PC-3 (cell line): ENCODE measurements at regions not wholly inside any gene's neighbourhood (a gene's known extent, or its start where the extent isn't known, plus 50 kb on each side); places are given as distances from the start of the nearest gene placed in this dataset.
"Not testable (repeated sequence)": the region's sequence is repeated elsewhere in the genome, so short reads cannot be mapped to it uniquely, and the experiment has no call there.

Experiments
- ATAC-seq: fragments of 200-7000 bp; cut with Tn5 transposase; 2 replicates; pipeline ENCODE4 v1.9.1; 2020; ENCODE audit warnings: mild to moderate bottlenecking, moderate library complexity
- BruUV-seq: library from RNA; stranded (reverse); fragments of 400-500 nt; replicated peaks from 2 replicates; lab custom pipeline; 2021; lab: Mats Ljungman, UMichigan
- CTCF ChIA-PET: fragments of 300-600 bp; sonication (Branson Sonifier 250); formaldehyde crosslinking; loops from one replicate; lab custom pipeline; 2022; ENCODE audit warnings: antibody characterized with exemption; lab: Charles Lee
- POLR2A ChIA-PET: fragments of 300-600 bp; sonication (Branson Sonifier 250); formaldehyde crosslinking; loops from one replicate; lab custom pipeline; 2022; ENCODE audit warnings: antibody characterized with exemption; ENCODE audit not compliant: unreplicated experiment; lab: Charles Lee
- DNase-seq: peaks from one replicate; pipeline ENCODE4 v3.0.0-alpha.2; 2015
- H2AFZ ChIP-seq: fragments of 300-600 bp; sonication (generic); 2 replicates; pipeline ENCODE4 v1.6.0; 2016; ENCODE audit warnings: antibody characterized with exemption, low read length
- H3F3A ChIP-seq: fragments of 300-600 bp; sonication (generic); one replicate; pipeline ENCODE4 v1.6.0; 2017; ENCODE audit warnings: antibody characterized with exemption, low read length, control low read depth, mild to moderate bottlenecking; ENCODE audit not compliant: unreplicated experiment
- H3K27ac ChIP-seq: fragments of 300-600 bp; sonication (generic); 2 replicates; pipeline ENCODE4 v1.5.1; 2016; ENCODE audit warnings: mild to moderate bottlenecking, low read length
- H3K27me3 ChIP-seq: fragments of 300-600 bp; sonication (generic); 2 replicates; pipeline ENCODE4 v1.6.1; 2016; ENCODE audit warnings: low read length, mixed read lengths
- H3K36me3 ChIP-seq: fragments of 300-600 bp; sonication (generic); 2 replicates; pipeline ENCODE4 v1.6.1; 2016; ENCODE audit warnings: low read depth, mixed run types, low read length, mixed read lengths
- H3K4me1 ChIP-seq: fragments of 300-600 bp; sonication (generic); 2 replicates; pipeline ENCODE4 v1.5.1; 2016; ENCODE audit warnings: low read length; ENCODE audit not compliant: insufficient read depth
- H3K4me2 ChIP-seq: fragments of 300-600 bp; sonication (generic); 2 replicates; pipeline ENCODE4 v1.6.0; 2016; ENCODE audit warnings: low read length
- H3K4me3 ChIP-seq: fragments of 300-600 bp; sonication (generic); 2 replicates; pipeline ENCODE4 v1.5.1; 2016; ENCODE audit warnings: mild to moderate bottlenecking, low read length, mixed read lengths
- H3K79me2 ChIP-seq: fragments of 300-600 bp; sonication (generic); 2 replicates; pipeline ENCODE4 v1.6.1; 2017; ENCODE audit warnings: low read length, mixed read lengths
- H3K9ac ChIP-seq: fragments of 300-600 bp; sonication (generic); 2 replicates; pipeline ENCODE4 v1.6.0; 2016; ENCODE audit warnings: mild to moderate bottlenecking, low read length
- H3K9me2 ChIP-seq: fragments of 300-600 bp; sonication (generic); replicated peaks from 2 replicates; pipeline ENCODE4 v1.6.1; 2016; ENCODE audit warnings: mixed run types, low read length, mixed read lengths
- H3K9me3 ChIP-seq: fragments of 300-600 bp; sonication (generic); 2 replicates; pipeline ENCODE4 v1.6.1; 2016; ENCODE audit warnings: low read length, mixed read lengths
- H4K20me1 ChIP-seq: fragments of 300-600 bp; sonication (generic); 2 replicates; pipeline ENCODE4 v1.6.1; 2016; ENCODE audit warnings: low read length, mixed read lengths
- intact Hi-C: fragments of 100-400 bp; cut with micrococcal nuclease; formaldehyde crosslinking; loops from 2 replicates; pipeline ENCODE4 v1.9.0; 2023

DNA sequence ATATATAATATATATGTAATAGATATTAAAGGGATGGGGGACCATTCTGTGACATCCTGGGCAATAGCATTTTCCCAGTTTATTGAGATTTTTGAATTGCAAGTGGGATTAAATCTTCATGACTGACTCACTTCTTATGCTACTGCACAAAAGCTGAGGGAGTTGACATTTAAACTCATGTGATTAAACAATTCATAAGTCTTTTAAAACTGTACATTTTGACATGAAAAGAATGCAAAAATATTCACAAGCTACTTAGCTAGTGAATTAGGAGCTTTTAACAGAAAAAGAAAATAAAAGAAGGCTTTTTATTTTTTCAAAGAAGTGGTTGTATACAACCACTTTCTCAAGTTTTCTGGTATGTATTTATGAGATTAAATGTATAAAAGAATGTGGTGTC lies 179.4 kb upstream of the POMZP3 start:
- H3K27ac ChIP-seq, H3K9me3 ChIP-seq, H3K36me3 ChIP-seq, H3F3A ChIP-seq, H3K79me2 ChIP-seq, H3K4me2 ChIP-seq, H3K4me1 ChIP-seq, POLR2A ChIA-PET, H3K27me3 ChIP-seq, H3K4me3 ChIP-seq, H4K20me1 ChIP-seq, ATAC-seq, CTCF ChIA-PET, intact Hi-C loops, DNase-seq, H3K9ac ChIP-seq, H3K9me2 ChIP-seq, H2AFZ ChIP-seq, BruUV-seq: not testable (repeated sequence)

DNA sequence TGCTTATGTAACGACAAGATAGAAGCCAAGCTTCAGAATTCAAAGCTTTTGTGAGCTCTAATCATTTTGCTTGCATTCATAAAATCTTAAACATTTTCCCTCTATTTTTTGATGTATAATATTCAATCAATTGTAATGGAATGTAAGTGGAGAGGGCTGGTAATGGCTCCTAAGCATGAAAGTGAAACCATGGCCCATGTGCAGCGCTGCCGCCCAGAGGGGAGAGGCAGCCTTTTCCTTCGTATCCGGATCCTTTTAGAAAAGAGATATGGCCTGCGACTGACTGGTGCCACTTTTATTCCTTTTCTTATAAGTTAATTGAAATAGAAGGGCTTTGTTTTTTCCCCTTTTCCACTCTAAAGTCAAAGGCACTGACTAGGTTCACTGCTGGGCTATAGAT lies 178.9 kb upstream of the POMZP3 start:
- H3K4me1 ChIP-seq, H3K9me3 ChIP-seq, H4K20me1 ChIP-seq, H3K4me2 ChIP-seq, POLR2A ChIA-PET, H2AFZ ChIP-seq, BruUV-seq, H3K27me3 ChIP-seq, H3K4me3 ChIP-seq, H3K36me3 ChIP-seq, H3F3A ChIP-seq, ATAC-seq, H3K9ac ChIP-seq, H3K79me2 ChIP-seq, CTCF ChIA-PET, H3K9me2 ChIP-seq, intact Hi-C loops, DNase-seq, H3K27ac ChIP-seq: not testable (repeated sequence)

DNA sequence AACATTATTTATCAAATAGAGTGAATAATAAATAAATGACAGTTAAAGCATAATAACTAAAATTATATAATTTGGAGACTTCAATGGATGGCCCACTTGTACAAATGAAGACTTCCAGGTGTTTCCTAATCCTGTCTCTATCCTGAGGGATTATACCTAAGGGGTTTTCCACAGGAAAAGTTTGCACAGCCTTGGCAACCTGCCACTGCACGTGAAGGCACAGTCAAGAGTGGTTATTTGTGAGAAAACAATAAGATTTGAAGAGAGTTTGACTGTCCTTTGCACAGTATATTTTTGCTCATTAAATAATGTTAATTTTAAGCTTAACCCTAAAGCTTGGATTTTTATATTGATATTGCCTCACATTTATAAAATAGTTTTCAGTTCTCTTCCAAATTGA lies 178.2 kb upstream of the POMZP3 start:
- DNase-seq, H3K4me1 ChIP-seq, H3K4me3 ChIP-seq, H2AFZ ChIP-seq, H3K79me2 ChIP-seq, intact Hi-C loops, H3K27me3 ChIP-seq, H3K36me3 ChIP-seq, ATAC-seq, H3K9ac ChIP-seq, BruUV-seq, H3K9me2 ChIP-seq, H3K4me2 ChIP-seq, POLR2A ChIA-PET, H4K20me1 ChIP-seq, H3K9me3 ChIP-seq, H3F3A ChIP-seq, H3K27ac ChIP-seq, CTCF ChIA-PET: not testable (repeated sequence)

DNA sequence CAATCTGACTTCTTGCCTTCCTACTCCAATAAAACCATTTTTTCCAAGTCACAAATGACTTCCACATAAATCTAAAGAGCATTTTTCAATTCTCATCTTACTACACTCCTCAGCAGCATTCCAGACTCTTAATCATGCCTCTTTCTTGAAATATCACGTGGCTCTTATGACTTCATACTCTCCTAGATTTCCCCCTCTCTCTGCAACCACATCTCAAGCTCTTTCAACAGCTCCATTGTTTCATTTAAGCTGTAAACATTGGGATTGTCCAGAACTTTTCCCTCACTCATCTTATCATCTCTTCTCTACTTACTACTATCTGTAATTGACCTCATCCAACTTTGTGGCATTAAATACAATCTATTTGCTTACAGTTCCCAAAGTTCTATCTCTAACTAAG lies 170.6 kb upstream of the POMZP3 start:
- H3K4me2 ChIP-seq, H3K4me3 ChIP-seq, H4K20me1 ChIP-seq, BruUV-seq, H3K9me3 ChIP-seq, H3K9me2 ChIP-seq, H3K27ac ChIP-seq, H3K9ac ChIP-seq, CTCF ChIA-PET, H3K79me2 ChIP-seq, ATAC-seq, H3K27me3 ChIP-seq, H3K36me3 ChIP-seq, intact Hi-C loops, H3F3A ChIP-seq, H2AFZ ChIP-seq, DNase-seq, POLR2A ChIA-PET, H3K4me1 ChIP-seq: not testable (repeated sequence)

DNA sequence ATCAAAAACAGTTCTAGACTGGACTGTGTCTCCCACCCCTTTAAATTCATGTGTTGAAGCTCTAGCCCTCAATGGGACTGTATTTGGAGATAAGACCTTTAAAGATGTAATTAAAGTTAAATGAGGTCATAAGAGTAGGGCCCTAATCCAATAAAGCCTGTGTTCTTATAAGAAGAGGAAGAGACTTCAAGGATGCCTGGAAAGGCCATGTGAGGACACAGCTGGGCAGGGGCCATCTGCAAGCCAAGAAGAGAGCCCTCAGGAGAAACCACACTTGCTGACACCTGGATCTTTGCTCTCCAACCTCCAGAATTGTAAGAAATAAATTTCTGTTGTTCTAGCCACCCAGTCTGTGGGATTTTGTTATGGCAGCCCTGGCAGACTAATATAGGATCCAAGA lies 153.6 kb upstream of the POMZP3 start:
- H2AFZ ChIP-seq, DNase-seq, H3K27me3 ChIP-seq, H3F3A ChIP-seq, H4K20me1 ChIP-seq, H3K4me1 ChIP-seq, H3K9me2 ChIP-seq, ATAC-seq, H3K79me2 ChIP-seq, H3K9ac ChIP-seq, POLR2A ChIA-PET, CTCF ChIA-PET, H3K4me3 ChIP-seq, H3K4me2 ChIP-seq, intact Hi-C loops, H3K36me3 ChIP-seq, H3K9me3 ChIP-seq, BruUV-seq, H3K27ac ChIP-seq: not testable (repeated sequence)

DNA sequence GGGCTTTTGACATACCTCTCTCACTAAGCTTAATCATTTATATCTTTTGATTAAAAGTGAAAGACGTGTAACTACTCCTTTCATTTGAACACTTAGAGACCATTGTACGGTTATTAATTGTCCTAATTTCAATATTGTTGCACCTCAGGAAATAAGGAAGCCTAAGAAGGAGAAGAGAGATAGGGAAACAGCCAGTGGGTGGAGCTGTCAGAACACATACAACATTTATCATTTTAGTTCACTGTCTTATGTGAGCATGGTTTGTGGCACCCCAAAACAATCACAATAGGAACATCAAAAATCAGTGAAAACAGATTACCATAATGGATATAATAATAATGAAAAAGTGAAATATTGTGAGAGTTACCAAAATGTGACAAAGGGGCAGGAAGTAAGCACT lies 147.2 kb upstream of the POMZP3 start:
- CTCF ChIA-PET, H3K36me3 ChIP-seq, BruUV-seq, H3F3A ChIP-seq, H2AFZ ChIP-seq, H3K4me2 ChIP-seq, H3K79me2 ChIP-seq, H3K4me3 ChIP-seq, DNase-seq, H4K20me1 ChIP-seq, ATAC-seq, intact Hi-C loops, POLR2A ChIA-PET, H3K4me1 ChIP-seq, H3K27ac ChIP-seq, H3K9ac ChIP-seq, H3K9me3 ChIP-seq, H3K9me2 ChIP-seq, H3K27me3 ChIP-seq: not testable (repeated sequence)

DNA sequence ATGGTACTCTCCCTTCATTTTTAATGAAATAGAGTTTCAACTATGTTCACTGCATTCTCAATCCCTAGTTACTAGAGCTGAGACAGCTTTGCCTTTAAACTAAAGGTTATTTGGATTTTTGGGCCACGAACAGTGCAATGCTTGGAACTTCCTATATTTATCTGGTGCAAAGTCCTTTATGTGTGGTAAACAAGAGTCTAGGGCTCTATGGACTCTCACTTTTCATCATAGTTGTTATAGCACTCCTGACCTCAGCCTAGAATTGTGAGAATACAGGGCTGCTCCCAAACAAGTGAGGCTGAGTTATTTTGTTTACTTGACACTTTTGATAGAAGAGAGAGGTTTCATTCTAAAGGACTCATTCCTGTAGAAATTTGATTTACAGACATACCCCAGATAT lies 144.9 kb upstream of the POMZP3 start:
- H3K9ac ChIP-seq, BruUV-seq, CTCF ChIA-PET, H3K79me2 ChIP-seq, H3K9me2 ChIP-seq, POLR2A ChIA-PET, H3K4me2 ChIP-seq, H3K9me3 ChIP-seq, intact Hi-C loops, H2AFZ ChIP-seq, H4K20me1 ChIP-seq, ATAC-seq, H3K27me3 ChIP-seq, H3K4me1 ChIP-seq, DNase-seq, H3K4me3 ChIP-seq, H3F3A ChIP-seq, H3K27ac ChIP-seq, H3K36me3 ChIP-seq: not testable (repeated sequence)
